ENCODE measurements at regions not wholly inside any gene's neighbourhood (a gene's known extent, or its start where the extent isn't known, plus 50 kb on each side); places are given as distances from the start of the nearest gene placed in this dataset.

GRCh38 chr10:61320257-61320587 lies 133.0 kb downstream of the TMEM26 start:
- Mint-ChIP-seq H3K9me3 (ENCODE audit: unreplicated experiment) (no peaks in the 10 kb centered on the region), H3K27me3 (ENCODE audit: unreplicated experiment) (no peaks in the 10 kb centered on the region), H3K4me1 (ENCODE audit: unreplicated experiment) (no peaks in the 10 kb centered on the region), H3K27ac (ENCODE audit: unreplicated experiment) (no peak overlapping the region), H3K4me3 (ENCODE audit: unreplicated experiment) (no peak overlapping the region), H3K36me3 (ENCODE audit: low read depth, unreplicated experiment) (no peaks in the 10 kb centered on the region)
- TF ChIP-seq, protein P1, sequence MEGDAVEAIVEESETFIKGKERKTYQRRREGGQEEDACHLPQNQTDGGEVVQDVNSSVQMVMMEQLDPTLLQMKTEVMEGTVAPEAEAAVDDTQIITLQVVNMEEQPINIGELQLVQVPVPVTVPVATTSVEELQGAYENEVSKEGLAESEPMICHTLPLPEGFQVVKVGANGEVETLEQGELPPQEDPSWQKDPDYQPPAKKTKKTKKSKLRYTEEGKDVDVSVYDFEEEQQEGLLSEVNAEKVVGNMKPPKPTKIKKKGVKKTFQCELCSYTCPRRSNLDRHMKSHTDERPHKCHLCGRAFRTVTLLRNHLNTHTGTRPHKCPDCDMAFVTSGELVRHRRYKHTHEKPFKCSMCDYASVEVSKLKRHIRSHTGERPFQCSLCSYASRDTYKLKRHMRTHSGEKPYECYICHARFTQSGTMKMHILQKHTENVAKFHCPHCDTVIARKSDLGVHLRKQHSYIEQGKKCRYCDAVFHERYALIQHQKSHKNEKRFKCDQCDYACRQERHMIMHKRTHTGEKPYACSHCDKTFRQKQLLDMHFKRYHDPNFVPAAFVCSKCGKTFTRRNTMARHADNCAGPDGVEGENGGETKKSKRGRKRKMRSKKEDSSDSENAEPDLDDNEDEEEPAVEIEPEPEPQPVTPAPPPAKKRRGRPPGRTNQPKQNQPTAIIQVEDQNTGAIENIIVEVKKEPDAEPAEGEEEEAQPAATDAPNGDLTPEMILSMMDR (IDR thresholded peaks at IDR 0.05; ENCODE audit: unreplicated experiment), result no peak
- no peak for DNase-seq (ENCODE audit: low spot score)

GRCh38 chr10:61319386-61320256 lies 133.6 kb downstream of the TMEM26 start:
- no peaks in the 10 kb centered on the region for H3K4me1 Mint-ChIP-seq (ENCODE audit: unreplicated experiment)
- H3K27me3 Mint-ChIP-seq (ENCODE audit: unreplicated experiment), result no peaks in the 10 kb centered on the region
- DNase-seq (ENCODE audit: low spot score), result no peak
- no peaks in the 10 kb centered on the region for H3K36me3 Mint-ChIP-seq (ENCODE audit: low read depth, unreplicated experiment)
- H3K4me3 Mint-ChIP-seq (ENCODE audit: unreplicated experiment), result no peak overlapping the region
- no peak overlapping the region for H3K27ac Mint-ChIP-seq (ENCODE audit: unreplicated experiment)
- TF ChIP-seq, protein P1 (IDR thresholded peaks at IDR 0.05; ENCODE audit: unreplicated experiment), result no peak
- no peaks in the 10 kb centered on the region for H3K9me3 Mint-ChIP-seq (ENCODE audit: unreplicated experiment)

DNA sequence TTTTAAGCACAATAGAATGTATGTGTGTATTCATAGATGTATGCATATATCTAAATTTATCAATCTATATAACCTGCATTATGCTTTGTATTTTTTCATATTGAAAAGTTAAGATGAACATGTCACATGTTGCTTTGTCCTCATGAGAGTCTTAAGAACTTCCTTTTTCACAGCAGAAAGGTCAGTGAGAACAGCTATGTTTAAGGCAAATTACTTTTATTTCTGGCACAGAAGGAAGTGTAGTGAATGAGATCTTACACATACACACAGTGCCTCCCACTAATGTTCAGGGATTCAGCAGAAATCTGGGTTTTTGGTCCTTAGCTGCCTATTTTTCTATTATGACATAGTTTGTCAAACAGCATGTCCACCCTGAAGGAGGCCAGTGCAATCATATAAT lies 134.8 kb downstream of the TMEM26 start:
- Mint-ChIP-seq H3K9me3 (ENCODE audit: unreplicated experiment) (no peaks in the 10 kb centered on the region), H3K27me3 (ENCODE audit: unreplicated experiment) (no peaks in the 10 kb centered on the region), H3K4me1 (ENCODE audit: unreplicated experiment) (no peaks in the 10 kb centered on the region), H3K36me3 (ENCODE audit: low read depth, unreplicated experiment) (no peaks in the 10 kb centered on the region), H3K4me3 (ENCODE audit: unreplicated experiment) (no peak overlapping the region), H3K27ac (ENCODE audit: unreplicated experiment) (no peak overlapping the region)
- no peak for DNase-seq (ENCODE audit: low spot score)
- TF ChIP-seq, protein P1 (IDR thresholded peaks at IDR 0.05; ENCODE audit: unreplicated experiment), result no peak

GRCh38 chr10:61317706-61318105 lies 135.5 kb downstream of the TMEM26 start:
- H3K9me3 Mint-ChIP-seq (ENCODE audit: unreplicated experiment), result no peaks in the 10 kb centered on the region
- no peaks in the 10 kb centered on the region for H3K4me1 Mint-ChIP-seq (ENCODE audit: unreplicated experiment)
- no peak overlapping the region for H3K4me3 Mint-ChIP-seq (ENCODE audit: unreplicated experiment)
- no peak for DNase-seq (ENCODE audit: low spot score)
- no peaks in the 10 kb centered on the region for H3K36me3 Mint-ChIP-seq (ENCODE audit: low read depth, unreplicated experiment)
- TF ChIP-seq, protein P1 (IDR thresholded peaks at IDR 0.05; ENCODE audit: unreplicated experiment), result no peak
- H3K27ac Mint-ChIP-seq (ENCODE audit: unreplicated experiment), result no peak overlapping the region
- no peaks in the 10 kb centered on the region for H3K27me3 Mint-ChIP-seq (ENCODE audit: unreplicated experiment)

DNA sequence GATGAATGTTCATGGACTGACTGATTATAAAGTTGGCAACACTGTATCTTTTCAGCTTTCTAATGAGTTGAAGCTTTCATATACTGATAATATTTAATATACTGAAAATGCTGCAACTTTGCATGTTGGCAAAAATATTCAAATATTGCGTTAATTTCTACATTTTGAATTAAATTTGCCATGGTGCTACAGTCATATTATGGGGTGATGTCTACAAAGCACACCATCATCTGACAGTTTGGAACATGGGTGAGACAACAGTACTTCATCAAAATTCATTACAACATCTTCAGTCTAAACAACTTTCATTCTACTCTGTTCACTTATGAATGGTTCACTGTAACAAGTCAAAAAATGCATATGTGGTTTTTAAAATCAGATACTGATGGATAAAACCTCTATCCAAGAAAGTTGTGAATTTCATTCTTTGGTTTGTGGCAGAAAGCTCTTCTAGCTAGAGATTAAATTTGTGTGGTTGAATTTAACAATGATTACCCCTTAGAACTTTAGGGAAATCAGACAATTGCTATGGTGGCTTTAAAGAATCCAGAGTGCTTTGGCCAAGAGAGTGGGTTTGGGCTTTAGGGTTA lies 136.4 kb downstream of the TMEM26 start:
- Mint-ChIP-seq H3K27ac (ENCODE audit: unreplicated experiment) (no peak overlapping the region), H3K4me3 (ENCODE audit: unreplicated experiment) (no peak overlapping the region), H3K9me3 (ENCODE audit: unreplicated experiment) (no peaks in the 10 kb centered on the region), H3K4me1 (ENCODE audit: unreplicated experiment) (no peaks in the 10 kb centered on the region), H3K36me3 (ENCODE audit: low read depth, unreplicated experiment) (no peaks in the 10 kb centered on the region), H3K27me3 (ENCODE audit: unreplicated experiment) (no peaks in the 10 kb centered on the region)
- DNase-seq (ENCODE audit: low spot score), result no peak
- TF ChIP-seq, protein P1 (IDR thresholded peaks at IDR 0.05; ENCODE audit: unreplicated experiment), result no peak
